ENCODE measurements at regions not wholly inside any gene's neighbourhood (a gene's known extent, or its start where the extent isn't known, plus 50 kb on each side); places are given as distances from the start of the nearest gene placed in this dataset.

DNA sequence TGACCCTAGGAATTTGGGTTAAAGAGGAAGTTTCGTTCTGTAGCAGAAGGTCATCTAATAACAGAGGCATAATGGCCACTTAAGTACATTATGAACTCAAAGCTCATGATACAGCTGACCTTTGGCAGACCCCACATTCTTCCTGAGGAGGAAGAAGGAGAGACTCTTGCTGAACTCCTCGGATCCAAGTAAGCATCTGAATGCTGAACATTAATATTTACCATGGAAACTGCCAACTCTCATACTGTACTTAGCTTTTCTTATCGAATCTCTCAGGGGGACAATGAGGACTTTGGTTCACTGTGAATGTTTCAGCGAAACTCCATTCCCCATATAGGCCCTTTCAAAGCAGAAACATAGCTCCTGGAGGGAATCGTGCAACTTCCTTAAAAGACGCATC, 781.4 kb upstream of the GYPC start:
- H3K27ac ChIP-seq (replicated peaks) = no peak overlapping the region
- H3K9me3 ChIP-seq (replicated peaks) = peaks cover 24% of the 10 kb centered on the region
- TF ChIP-seq, protein P1, sequence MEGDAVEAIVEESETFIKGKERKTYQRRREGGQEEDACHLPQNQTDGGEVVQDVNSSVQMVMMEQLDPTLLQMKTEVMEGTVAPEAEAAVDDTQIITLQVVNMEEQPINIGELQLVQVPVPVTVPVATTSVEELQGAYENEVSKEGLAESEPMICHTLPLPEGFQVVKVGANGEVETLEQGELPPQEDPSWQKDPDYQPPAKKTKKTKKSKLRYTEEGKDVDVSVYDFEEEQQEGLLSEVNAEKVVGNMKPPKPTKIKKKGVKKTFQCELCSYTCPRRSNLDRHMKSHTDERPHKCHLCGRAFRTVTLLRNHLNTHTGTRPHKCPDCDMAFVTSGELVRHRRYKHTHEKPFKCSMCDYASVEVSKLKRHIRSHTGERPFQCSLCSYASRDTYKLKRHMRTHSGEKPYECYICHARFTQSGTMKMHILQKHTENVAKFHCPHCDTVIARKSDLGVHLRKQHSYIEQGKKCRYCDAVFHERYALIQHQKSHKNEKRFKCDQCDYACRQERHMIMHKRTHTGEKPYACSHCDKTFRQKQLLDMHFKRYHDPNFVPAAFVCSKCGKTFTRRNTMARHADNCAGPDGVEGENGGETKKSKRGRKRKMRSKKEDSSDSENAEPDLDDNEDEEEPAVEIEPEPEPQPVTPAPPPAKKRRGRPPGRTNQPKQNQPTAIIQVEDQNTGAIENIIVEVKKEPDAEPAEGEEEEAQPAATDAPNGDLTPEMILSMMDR (IDR thresholded peaks at IDR 0.05; ENCODE audit: borderline replicate concordance) = no peak
- H3K4me1 ChIP-seq = no peaks in the 10 kb centered on the region
- H3K4me3 ChIP-seq = no peak overlapping the region
- intact Hi-C loops (cut with micrococcal nuclease) = no loop called here
- no peak for DNase-seq
- H3K27me3 ChIP-seq (ENCODE audit: low read depth) = no peaks in the 10 kb centered on the region
- H3K36me3 ChIP-seq = no peaks in the 10 kb centered on the region

DNA sequence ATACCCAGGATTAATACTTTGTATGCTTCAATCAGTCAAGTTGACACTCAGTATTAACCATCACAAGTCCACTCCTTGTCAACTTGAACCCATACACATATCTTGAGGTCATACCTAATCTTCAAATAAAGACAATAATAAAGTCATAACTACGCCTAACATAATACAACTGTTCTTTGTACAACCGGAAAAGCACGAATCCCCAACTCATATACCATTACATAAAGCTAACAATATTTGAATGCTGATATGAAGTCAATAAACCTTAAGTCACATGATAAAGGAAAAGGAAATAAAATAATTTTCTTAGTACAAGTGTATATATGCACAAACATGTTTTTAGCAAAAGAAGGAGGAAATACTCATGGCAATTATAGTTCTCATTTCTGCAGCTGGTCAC, 770.6 kb upstream of the GYPC start:
- no peaks in the 10 kb centered on the region for H3K36me3 ChIP-seq
- TF ChIP-seq, protein P1 (IDR thresholded peaks at IDR 0.05; ENCODE audit: borderline replicate concordance) = no peak
- intact Hi-C loops (cut with micrococcal nuclease) = no loop called here
- no peaks in the 10 kb centered on the region for H3K4me1 ChIP-seq
- no peak for DNase-seq
- no peaks in the 10 kb centered on the region for H3K27me3 ChIP-seq (ENCODE audit: low read depth)
- no peak overlapping the region for H3K4me3 ChIP-seq
- no peak overlapping the region for H3K27ac ChIP-seq (replicated peaks)
- peaks cover 32% of the 10 kb centered on the region for H3K9me3 ChIP-seq (replicated peaks)

DNA sequence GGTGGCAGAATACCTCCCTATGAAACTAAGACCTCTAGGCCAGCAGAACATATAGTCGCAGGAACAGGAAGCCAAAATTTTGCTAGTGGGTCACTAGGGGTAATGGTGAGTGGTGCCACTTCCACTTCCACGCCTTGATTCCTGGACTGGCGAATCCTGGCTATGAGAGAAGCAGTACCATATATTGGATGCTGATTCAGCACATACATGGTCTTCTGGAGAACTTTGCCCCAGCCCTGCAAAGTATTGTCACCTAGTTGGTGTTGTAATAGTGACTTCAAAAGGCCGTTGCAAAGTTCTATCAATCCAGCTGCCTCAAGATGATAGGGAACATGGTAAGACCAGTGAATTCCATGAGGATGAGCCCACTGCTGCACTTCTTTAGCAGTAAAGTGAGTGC, 769.8 kb upstream of the GYPC start:
- Histone ChIP-seq H3K27ac (replicated peaks) (no peak overlapping the region), H3K36me3 (no peaks in the 10 kb centered on the region), H3K27me3 (ENCODE audit: low read depth) (no peaks in the 10 kb centered on the region), H3K9me3 (replicated peaks) (peaks cover 36% of the 10 kb centered on the region), H3K4me3 (no peak overlapping the region), H3K4me1 (no peaks in the 10 kb centered on the region)
- intact Hi-C loops (cut with micrococcal nuclease) = no loop called here
- no peak for DNase-seq
- TF ChIP-seq, protein P1 (IDR thresholded peaks at IDR 0.05; ENCODE audit: borderline replicate concordance) = no peak

DNA sequence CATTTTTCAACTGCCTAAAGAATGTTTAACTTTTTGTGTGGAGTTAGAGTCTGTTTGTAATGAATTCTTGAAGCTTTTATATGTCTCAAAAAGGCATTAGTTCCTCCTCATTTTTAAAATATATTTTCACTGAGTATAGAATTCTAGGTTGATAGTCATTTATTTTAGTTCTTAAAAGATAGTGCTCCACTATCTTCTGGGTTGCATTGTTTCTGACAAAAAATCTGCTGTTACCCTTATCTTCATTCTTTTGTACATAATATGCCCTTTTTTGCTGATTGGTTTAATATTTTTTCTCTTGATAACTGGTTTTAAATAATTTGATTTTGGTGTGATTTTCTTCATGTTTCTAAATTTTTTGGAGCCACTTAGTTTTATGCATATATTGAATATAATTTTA, 754.7 kb upstream of the GYPC start:
- intact Hi-C loops (cut with micrococcal nuclease) = no loop called here
- no peaks in the 10 kb centered on the region for H3K4me1 ChIP-seq

DNA sequence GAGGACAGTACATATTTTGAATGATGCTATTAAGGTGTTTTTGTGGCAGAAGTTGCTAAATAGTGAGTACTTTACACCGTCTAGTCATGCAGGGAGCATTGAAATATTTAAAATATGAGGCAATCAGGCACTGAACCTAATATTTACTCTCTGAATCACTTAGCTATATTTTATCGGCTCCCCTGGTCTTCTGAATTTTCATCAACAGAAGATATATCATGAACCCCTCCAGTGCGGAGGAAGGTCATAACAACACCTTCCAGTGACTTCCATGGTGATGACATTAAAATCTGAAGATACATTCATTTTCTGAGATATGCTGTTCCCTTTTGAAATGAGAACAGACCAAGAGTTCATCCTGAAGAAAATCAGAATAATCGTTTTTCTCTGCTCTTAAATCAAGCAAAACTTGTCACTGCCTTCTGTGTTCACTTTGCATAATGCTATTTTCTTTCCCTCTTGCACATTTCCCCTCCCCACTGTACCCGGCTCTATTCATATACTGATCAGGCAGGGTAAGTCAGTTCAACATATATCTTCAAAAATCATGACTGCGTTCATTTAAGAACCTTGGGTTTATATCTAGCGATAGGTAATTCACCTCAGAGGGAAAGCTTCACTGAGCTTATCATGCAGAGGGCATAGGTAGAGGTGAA, 729.9 kb upstream of the GYPC start:
- DNase-seq = no peak
- H3K4me3 ChIP-seq = no peak overlapping the region
- TF ChIP-seq, protein P1 (IDR thresholded peaks at IDR 0.05; ENCODE audit: borderline replicate concordance) = no peak
- no peak overlapping the region for H3K27ac ChIP-seq (replicated peaks)
- H3K36me3 ChIP-seq = no peaks in the 10 kb centered on the region
- H3K9me3 ChIP-seq (replicated peaks) = no peaks in the 10 kb centered on the region
- H3K27me3 ChIP-seq (ENCODE audit: low read depth) = no peaks in the 10 kb centered on the region
- H3K4me1 ChIP-seq = no peaks in the 10 kb centered on the region
- intact Hi-C loops (cut with micrococcal nuclease) = no loop called here

More for the DNA sequence above, 754.7 kb upstream of the GYPC start:
- no peaks in the 10 kb centered on the region for H3K27me3 ChIP-seq (ENCODE audit: low read depth)
- DNase-seq = no peak
- H3K9me3 ChIP-seq (replicated peaks) = peaks cover 28% of the 10 kb centered on the region
- H3K36me3 ChIP-seq = no peaks in the 10 kb centered on the region
- H3K4me3 ChIP-seq = no peak overlapping the region
- TF ChIP-seq, protein P1 (IDR thresholded peaks at IDR 0.05; ENCODE audit: borderline replicate concordance) = no peak
- no peak overlapping the region for H3K27ac ChIP-seq (replicated peaks)

All from left ventricle myocardium inferior (tissue), 1 donor.